Testis (tissue), 2 donors: ENCODE measurements at regions not wholly inside any gene's neighbourhood (a gene's known extent, or its start where the extent isn't known, plus 50 kb on each side); places are given as distances from the start of the nearest gene placed in this dataset.

Experiments used
- DNase-seq: peaks from one replicate; pipeline ENCODE4 v3.0.0-alpha.2; 2019
- H3K27ac ChIP-seq, 2 donors: fragments of 200-600 bp; sonication (generic); one replicate each; pipeline ENCODE4 v1.5.1; 2019
- H3K27me3 ChIP-seq: fragments of 200-600 bp; sonication (generic); one replicate; pipeline ENCODE4 v1.5.1; 2019
- H3K36me3 ChIP-seq: fragments of 200-600 bp; sonication (generic); one replicate; pipeline ENCODE4 v1.5.1; 2017; ENCODE audit warnings: low read depth; ENCODE audit errors: missing control alignments
- H3K4me1 ChIP-seq: fragments of 200-600 bp; sonication (generic); one replicate; pipeline ENCODE4 v1.5.1; 2019
- H3K4me3 ChIP-seq, 2 donors: fragments of 200-600 bp; sonication (generic); one replicate each; pipeline ENCODE4 v1.5.1; 2017 to 2019
- H3K9me3 ChIP-seq: fragments of 200-600 bp; sonication (generic); one replicate; pipeline ENCODE4 v1.5.1; 2017
- CTCF ChIP-seq, 3 experiments: fragments of 450-650 bp in 2 of 3; fragments of 200-600 bp in 1 of 3; sonication (generic) in 1 of 3; IDR thresholded peaks; one replicate each; pipeline ENCODE4 v1.5.1; 2016 to 2019; ENCODE audit warnings: antibody characterized with exemption in 3 of 3, mild to moderate bottlenecking in 2 of 3, moderate library complexity in 1 of 3
- POLR2A ChIP-seq: fragments of 450-650 bp; IDR thresholded peaks from one replicate; pipeline ENCODE4 v1.6.1; 2017; ENCODE audit warnings: antibody characterized with exemption, mild to moderate bottlenecking, moderate library complexity
- WGBS, 2 donors: methylation state at CpG; one replicate each; pipeline ENCODE4 v1.1.5; 2018; 5-methylcytosine and 5-hydroxymethylcytosine counted together
- intact Hi-C: fragments of 100-400 bp; cut with DNase I; formaldehyde crosslinking; loops from one replicate; pipeline ENCODE4 v1.15.1; 2023; ENCODE audit warnings: low total_unique reads

- intact Hi-C loops = no loop called here
- H3K27me3 ChIP-seq = no peaks in the 10 kb centered on the region
- H3K4me3 ChIP-seq = no peak overlapping the region
- no peaks in the 10 kb centered on the region for H3K9me3 ChIP-seq
- DNase-seq = no peak
- H3K27ac ChIP-seq = no peak overlapping the region
- 59 to 68% methylated on average over 4 of the region's 4 CpGs for WGBS, 2 donors
- no peaks in the 10 kb centered on the region for H3K36me3 ChIP-seq
- TF ChIP-seq CTCF (IDR thresholded peaks at IDR 0.05) (no peak), POLR2A (no peak)
- no peaks in the 10 kb centered on the region for H3K4me1 ChIP-seq
These were observed 178.4 kb upstream of the GPR101 start for GRCh38 chrX:137212078-137212632.

GRCh38 chrX:137198040-137198439 lies 164.2 kb upstream of the GPR101 start:
- intact Hi-C loops = no loop called here
- no peak overlapping the region for H3K4me3 ChIP-seq
- no peaks in the 10 kb centered on the region for H3K9me3 ChIP-seq
- TF ChIP-seq POLR2A (no peak), CTCF (IDR thresholded peaks at IDR 0.05) (no peak)
- H3K36me3 ChIP-seq = no peaks in the 10 kb centered on the region
- H3K27me3 ChIP-seq = no peaks in the 10 kb centered on the region
- H3K27ac ChIP-seq = no peak overlapping the region
- H3K4me1 ChIP-seq = no peaks in the 10 kb centered on the region
- WGBS, 2 donors = 77 to 78% methylated on average over 4 of the region's 4 CpGs
- DNase-seq = no peak

GRCh38 chrX:137195991-137196390 lies 162.2 kb upstream of the GPR101 start:
- H3K4me3 ChIP-seq = no peak overlapping the region
- 31 to 60% methylated on average over 2 of the region's 2 CpGs for WGBS, 2 donors
- TF ChIP-seq CTCF (IDR thresholded peaks at IDR 0.05) = no peak
- no peak overlapping the region for H3K27ac ChIP-seq
- no peaks in the 10 kb centered on the region for H3K4me1 ChIP-seq
- H3K9me3 ChIP-seq = no peaks in the 10 kb centered on the region
- intact Hi-C loops = no loop called here
- H3K36me3 ChIP-seq = no peaks in the 10 kb centered on the region
- no peaks in the 10 kb centered on the region for H3K27me3 ChIP-seq
- no peak for DNase-seq

- TF ChIP-seq CTCF (IDR thresholded peaks at IDR 0.05) (no peak), POLR2A (no peak)
- no peak for DNase-seq
- Histone ChIP-seq H3K36me3 (no peaks in the 10 kb centered on the region), H3K9me3 (no peaks in the 10 kb centered on the region), H3K27me3 (no peaks in the 10 kb centered on the region), H3K27ac (no peak overlapping the region), H3K4me1 (no peaks in the 10 kb centered on the region), H3K4me3 (no peak overlapping the region)
- 44 to 58% methylated on average over 2 of the region's 2 CpGs for WGBS, 2 donors
- intact Hi-C loops = no loop called here
These were observed 161.5 kb upstream of the GPR101 start for GRCh38 chrX:137195296-137195695.

GRCh38 chrX:137194164-137194563 lies 160.4 kb upstream of the GPR101 start:
- Histone ChIP-seq H3K36me3 (no peaks in the 10 kb centered on the region), H3K27me3 (no peaks in the 10 kb centered on the region), H3K4me3 (no peak overlapping the region), H3K9me3 (no peaks in the 10 kb centered on the region), H3K27ac (no peak overlapping the region), H3K4me1 (no peaks in the 10 kb centered on the region)
- TF ChIP-seq POLR2A = no peak
- peak in 1 of 3 experiments; percentile 26 for TF ChIP-seq CTCF (IDR thresholded peaks at IDR 0.05)
- intact Hi-C loops = no loop called here
- peak; percentile 25 for DNase-seq
- 17 to 18% methylated on average over 1 to 4 of the region's 4 CpGs for WGBS, 2 donors
